Testis (tissue), 2 donors: ENCODE measurements at regions not wholly inside any gene's neighbourhood (a gene's known extent, or its start where the extent isn't known, plus 50 kb on each side); places are given as distances from the start of the nearest gene placed in this dataset.

Source experiments
- CTCF ChIP-seq, 3 experiments: fragments of 450-650 bp in 2 of 3; fragments of 200-600 bp in 1 of 3; sonication (generic) in 1 of 3; IDR thresholded peaks; one replicate each; pipeline ENCODE4 v1.5.1; 2016 to 2019; ENCODE audit warnings: antibody characterized with exemption in 3 of 3, mild to moderate bottlenecking in 2 of 3, moderate library complexity in 1 of 3
- POLR2A ChIP-seq: fragments of 450-650 bp; IDR thresholded peaks from one replicate; pipeline ENCODE4 v1.6.1; 2017; ENCODE audit warnings: antibody characterized with exemption, mild to moderate bottlenecking, moderate library complexity

- TF ChIP-seq CTCF (IDR thresholded peaks at IDR 0.05) (no peak), POLR2A (no peak)
These were observed 118.6 kb upstream of the TNRC6C start for GRCh38 chr17:77839698-77840512.
